ENCODE measurements at regions not wholly inside any gene's neighbourhood (a gene's known extent, or its start where the extent isn't known, plus 50 kb on each side); places are given as distances from the start of the nearest gene placed in this dataset.

- Histone ChIP-seq H3K9me3 (ENCODE audit: insufficient read depth in 2 of 2, low read depth in 1 of 2, low read length in 1 of 2) (no peaks in the 10 kb centered on the region; a peak in 1 of 4 replicates), H2AFZ (ENCODE audit: low read length) (peak overlapping the region; percentile 74), H3K27ac (ENCODE audit: low read depth, low read length) (no peak overlapping the region), H4K91ac (replicated peaks; ENCODE audit: insufficient read length, low read length) (no peak overlapping the region), H2BK15ac (ENCODE audit: low read length) (no peak overlapping the region), H3K79me2 (ENCODE audit: control insufficient read depth in 1 of 2, insufficient read depth in 2 of 2, low read length in 2 of 2) (no peaks in the 10 kb centered on the region), H2BK120ac (replicated peaks; ENCODE audit: low read depth, low read length) (no peak overlapping the region), H3K27me3 (replicated peaks in 1 of 4; ENCODE audit: control insufficient read depth in 3 of 4, extremely low read depth in 1 of 4, insufficient read depth in 3 of 4, low read length in 3 of 4) (no peaks in the 10 kb centered on the region), H3K4ac (replicated peaks; ENCODE audit: insufficient read length, low read depth, low read length) (no peak overlapping the region), H4K20me1 (replicated peaks in 1 of 2; ENCODE audit: control insufficient read depth in 1 of 2, insufficient read depth in 2 of 2, low read length in 2 of 2) (no peaks in the 10 kb centered on the region), H2BK20ac (ENCODE audit: low read length) (0 out of 2 replicates have a peak overlapping the region, but pooled peaks have one; percentile 9), H2AK5ac (ENCODE audit: low read depth, low read length) (no peak overlapping the region), H2BK5ac (ENCODE audit: low read depth, low read length) (no peak overlapping the region), H3K9ac (replicated peaks in 1 of 4; ENCODE audit: extremely low read depth in 1 of 4, low read depth in 3 of 4, low read length in 3 of 4) (0 out of 7 replicates have a peak overlapping the region, but pooled peaks of 1 of the 4 experiments have one; percentile 28), H4K5ac (ENCODE audit: insufficient read length, low read depth, low read length) (no peak overlapping the region), H3K4me3 (ENCODE audit: extremely low read depth in 1 of 4, insufficient read depth in 2 of 4, low read depth in 3 of 4, low read length in 4 of 4) (no peak overlapping the region), H3K36me3 (ENCODE audit: control insufficient read depth in 2 of 4, insufficient read depth in 4 of 4, low read length in 3 of 4) (peaks cover 0 to 2% (median 0%) of the 10 kb centered on the region in 4 experiments; a peak in 1 of 8 replicates), H4K8ac (ENCODE audit: extremely low read depth, insufficient read depth, low read length) (no peak overlapping the region), H3K4me1 (replicated peaks in 1 of 4; ENCODE audit: control insufficient read depth in 3 of 4, insufficient read depth in 4 of 4, low read length in 3 of 4) (peaks cover 0 to 4% (median 0%) of the 10 kb centered on the region in 4 experiments; a peak in 1 of 7 replicates), H3K18ac (ENCODE audit: extremely low read depth, low read length) (0 out of 2 replicates have a peak overlapping the region, but pooled peaks have one; percentile 2), H2BK12ac (ENCODE audit: low read depth, low read length) (no peak overlapping the region), H3K4me2 (ENCODE audit: insufficient read depth in 1 of 2, low read depth in 2 of 2, low read length in 2 of 2) (no peak overlapping the region), H3K56ac (replicated peaks; ENCODE audit: insufficient read length, low read depth, low read length) (no peak overlapping the region), H3K23ac (ENCODE audit: insufficient read length) (no peak overlapping the region), H3K23me2 (ENCODE audit: low read depth, low read length) (no peaks in the 10 kb centered on the region), H3K14ac (ENCODE audit: insufficient read length) (no peak overlapping the region), H3K79me1 (ENCODE audit: low read depth, low read length) (no peaks in the 10 kb centered on the region)
- 82% methylated on average over 5 of the region's 5 CpGs; no CpG with 5 or more reads in 1 of the 2 experiments for WGBS, 2 experiments (ENCODE audit: extremely low coverage in 1 of 2, insufficient coverage in 1 of 2, insufficient read length in 1 of 2, insufficient replicate concordance in 2 of 2, low coverage in 1 of 2, low lambda C conversion rate in 2 of 2, missing lambda C conversion rate in 1 of 2)
- no peak for FAIRE-seq
- CTCF ChIA-PET (ENCODE audit: partially characterized antibody) = no interaction called here
- no peak for TF ChIP-seq GTF2F1 (IDR thresholded peaks at IDR 0.05; ENCODE audit: borderline replicate concordance, low read depth, low read length)
- TF ChIP-seq RBBP5 (IDR thresholded peaks at IDR 0.05; ENCODE audit: borderline replicate concordance, low read depth, low read length) = no peak
- TF ChIP-seq CEBPB (IDR thresholded peaks at IDR 0.05; ENCODE audit: low read depth, low read length) = no peak
- TF ChIP-seq SP2 (IDR thresholded peaks at IDR 0.05; ENCODE audit: low read length) = no peak
- POLR2A ChIA-PET (ENCODE audit: partially characterized antibody) = no interaction called here
- no peak for DNase-seq (ENCODE audit: low read depth in 1 of 2, low spot score in 2 of 2)
Measured at GRCh38 chr1:81689531-81689941, 111.2 kb upstream of the ADGRL2 start.

Measured in H1 (cell line).